IMR-90 (cell line): ENCODE measurements at regions not wholly inside any gene's neighbourhood (a gene's known extent, or its start where the extent isn't known, plus 50 kb on each side); places are given as distances from the start of the nearest gene placed in this dataset.

Source experiments
- ATAC-seq: fragments of 200-7000 bp; cut with Tn5 transposase; 2 replicates; pipeline ENCODE4 v1.9.1; 2020; ENCODE audit warnings: low read depth, mild to moderate bottlenecking, moderate library complexity
- BruUV-seq: library from RNA; stranded (reverse); fragments of 400-500 nt; replicated peaks from 2 replicates; lab custom pipeline; 2021; lab: Mats Ljungman, UMichigan
- CTCF ChIA-PET: fragments of 300-600 bp; formaldehyde crosslinking; extraction: SDS; loops from one replicate; lab custom pipeline; 2021; ENCODE audit warnings: antibody characterized with exemption; lab: Yijun Ruan, JAX
- POLR2A ChIA-PET: fragments of 300-600 bp; sonication (Branson Sonifier 250); formaldehyde crosslinking; loops from one replicate; lab custom pipeline; 2022; ENCODE audit warnings: antibody characterized with exemption; ENCODE audit not compliant: unreplicated experiment; lab: Charles Lee
- DNase-seq: peaks from one replicate; pipeline ENCODE4 v3.0.0; 2013
- H2AFZ ChIP-seq: replicated peaks from 2 replicates; pipeline ENCODE3; 2013; ENCODE audit warnings: low read length, mild to moderate bottlenecking; ENCODE audit not compliant: poor library complexity
- H2AK5ac ChIP-seq: 2 replicates; pipeline ENCODE4 v1.6.1; 2013; ENCODE audit warnings: low read depth, low read length, inconsistent platforms
- H2AK9ac ChIP-seq: replicated peaks from 2 replicates; pipeline ENCODE3; 2013; ENCODE audit warnings: mild to moderate bottlenecking, low read depth, low read length, moderate library complexity; ENCODE audit not compliant: poor library complexity
- H2BK120ac ChIP-seq: 2 replicates; pipeline ENCODE4 v1.6.1; 2013; ENCODE audit warnings: low read depth, low read length, inconsistent platforms
- H2BK15ac ChIP-seq: 3 replicates; pipeline ENCODE4 v1.6.1; 2013; ENCODE audit warnings: low read depth, low read length, inconsistent platforms
- H2BK20ac ChIP-seq: 2 replicates; pipeline ENCODE4 v1.6.1; 2013; ENCODE audit warnings: low read depth, mild to moderate bottlenecking, inconsistent platforms, low read length, moderate library complexity
- H2BK5ac ChIP-seq: 2 replicates; pipeline ENCODE4 v1.6.1; 2013; ENCODE audit warnings: mild to moderate bottlenecking, low read depth, low read length, inconsistent platforms; ENCODE audit not compliant: poor library complexity, severe bottlenecking
- H3K14ac ChIP-seq: replicated peaks from 2 replicates; pipeline ENCODE4 v1.6.1; 2013; ENCODE audit warnings: low read depth, low read length, inconsistent platforms
- H3K18ac ChIP-seq: 2 replicates; pipeline ENCODE4 v1.6.1; 2013; ENCODE audit warnings: low read depth, low read length, control low read depth
- H3K23ac ChIP-seq: 2 replicates; pipeline ENCODE4 v1.6.1; 2013; ENCODE audit warnings: low read depth, low read length, inconsistent platforms
- H3K27ac ChIP-seq: 2 replicates; pipeline ENCODE4 v1.5.1; 2013; ENCODE audit warnings: mild to moderate bottlenecking, control low read depth, low read length; ENCODE audit not compliant: insufficient read depth
- H3K27me3 ChIP-seq: 2 replicates; pipeline ENCODE4 v1.6.1; 2013; ENCODE audit warnings: low read length; ENCODE audit not compliant: control insufficient read depth, insufficient read depth
- H3K36me3 ChIP-seq: 2 replicates; pipeline ENCODE4 v1.6.1; 2013; ENCODE audit warnings: low read length, mixed read lengths; ENCODE audit not compliant: control insufficient read depth, insufficient read depth
- H3K4ac ChIP-seq: 2 replicates; pipeline ENCODE4 v1.6.1; 2013; ENCODE audit warnings: low read depth, low read length, inconsistent platforms
- H3K4me1 ChIP-seq: 2 replicates; pipeline ENCODE4 v1.6.1; 2013; ENCODE audit warnings: low read length, mixed read lengths; ENCODE audit not compliant: control insufficient read depth, insufficient read depth
- H3K4me2 ChIP-seq: 2 replicates; pipeline ENCODE4 v1.6.1; 2013; ENCODE audit warnings: low read depth, mild to moderate bottlenecking, control low read depth, low read length, moderate library complexity
- H3K4me3 ChIP-seq: 2 replicates; pipeline ENCODE4 v1.5.1; 2013; ENCODE audit warnings: low read depth, mild to moderate bottlenecking, control low read depth, low read length, moderate library complexity; ENCODE audit not compliant: insufficient read depth
- H3K56ac ChIP-seq: 2 replicates; pipeline ENCODE4 v1.6.1; 2013; ENCODE audit warnings: low read length, inconsistent platforms; ENCODE audit not compliant: insufficient read depth; ENCODE audit errors: extremely low read depth
- H3K79me1 ChIP-seq, 2 experiments: 2 replicates each; pipeline ENCODE4 v1.6.1; 2013; ENCODE audit warnings: low read length in 2 of 2, inconsistent platforms in 1 of 2, low read depth in 1 of 2
- H3K9ac ChIP-seq: 2 replicates; pipeline ENCODE4 v1.6.1; 2013; ENCODE audit warnings: low read depth, low read length, control low read depth
- H3K9me1 ChIP-seq: 2 replicates; pipeline ENCODE4 v1.6.1; 2013; ENCODE audit warnings: low read length, inconsistent platforms; ENCODE audit not compliant: insufficient read depth
- H3K9me3 ChIP-seq: 2 replicates; pipeline ENCODE4 v1.6.1; 2013; ENCODE audit warnings: low read length; ENCODE audit not compliant: control insufficient read depth, insufficient read depth
- H4K20me1 ChIP-seq: 2 replicates; pipeline ENCODE4 v1.6.1; 2013; ENCODE audit warnings: low read length, inconsistent platforms; ENCODE audit not compliant: insufficient read depth
- H4K5ac ChIP-seq: 2 replicates; pipeline ENCODE4 v1.6.1; 2013; ENCODE audit warnings: mild to moderate bottlenecking, low read depth, low read length, control low read depth
- H4K8ac ChIP-seq, 2 experiments: 2 replicates each; pipeline ENCODE4 v1.6.1; 2013; ENCODE audit warnings: low read depth in 2 of 2, low read length in 2 of 2, control low read depth in 1 of 2, inconsistent platforms in 1 of 2
- H4K91ac ChIP-seq: 2 replicates; pipeline ENCODE4 v1.6.1; 2013; ENCODE audit warnings: low read depth, low read length, inconsistent platforms; ENCODE audit not compliant: insufficient read depth
- CEBPB ChIP-seq: IDR thresholded peaks from 2 replicates; pipeline ENCODE4 v1.6.1; 2012; ENCODE audit warnings: low read depth, low read length, improper control_type of control experiment
- ELK1 ChIP-seq: fragments of 150-350 bp; IDR thresholded peaks from 2 replicates; pipeline ENCODE4 v1.6.1; 2016; ENCODE audit warnings: low read depth, mild to moderate bottlenecking, low read length, moderate library complexity, borderline replicate concordance
- MXI1 ChIP-seq: IDR thresholded peaks from 2 replicates; pipeline ENCODE4 v1.6.1; 2012; ENCODE audit warnings: low read depth, mild to moderate bottlenecking, low read length, moderate library complexity, borderline replicate concordance
- WGBS, 2 experiments: methylation state at CpG; one replicate each; pipeline versions ENCODE4 v1.1.5 to v1.1.7; 2013; ENCODE audit warnings: missing lambda C conversion rate in 2 of 2; ENCODE audit not compliant: insufficient read length in 1 of 2; ENCODE audit errors: extremely low coverage in 2 of 2; 5-methylcytosine and 5-hydroxymethylcytosine counted together
- dilution Hi-C: fragments of 300-500 bp; cut with HindIII; formaldehyde crosslinking; loops from one replicate; pipeline ENCODE4 v1.14.3; 2018; ENCODE audit warnings: low sequenced_read_pairs; ENCODE audit not compliant: unreplicated experiment
- in situ Hi-C: fragments of 300-500 bp; cut with MboI; formaldehyde crosslinking; loops from 3 replicates; pipeline ENCODE4 v1.14.3; 2019; ENCODE audit warnings: low sequenced_read_pairs, inconsistent platforms, mixed read lengths
- intact Hi-C: fragments of 100-400 bp; cut with micrococcal nuclease; formaldehyde crosslinking; loops from 2 replicates; pipeline ENCODE4 v1.10.0; 2022

- in situ Hi-C loops, result no loop called here
- Histone ChIP-seq H3K9me1 (no peaks in the 10 kb centered on the region), H3K9ac (no peak overlapping the region), H2BK120ac (no peak overlapping the region), H4K5ac (no peak overlapping the region), H2BK5ac (no peak overlapping the region), H3K4ac (no peak overlapping the region), H3K4me3 (no peak overlapping the region), H4K91ac (no peak overlapping the region), H3K27ac (no peak overlapping the region), H3K14ac (no peak overlapping the region), H3K4me1 (no peaks in the 10 kb centered on the region), H3K27me3 (no peaks in the 10 kb centered on the region), H2AK5ac (no peak overlapping the region), H2BK15ac (no peak overlapping the region), H3K56ac (no peak overlapping the region), H4K20me1 (no peaks in the 10 kb centered on the region), H2BK20ac (no peak overlapping the region), H3K9me3 (peaks cover 20% of the 10 kb centered on the region), H3K4me2 (no peak overlapping the region), H3K36me3 (no peaks in the 10 kb centered on the region), H3K23ac (no peak overlapping the region), H3K79me1 (no peaks in the 10 kb centered on the region), H4K8ac (no peak overlapping the region), H2AK9ac (no peak overlapping the region), H3K18ac (no peak overlapping the region), H2AFZ (no peak overlapping the region)
- intact Hi-C loops, result no loop called here
- ChIA-PET POLR2A (no interaction called here), CTCF (no interaction called here)
- dilution Hi-C loops, result no loop called here
- no peak for DNase-seq
- BruUV-seq, result no TSS peak
- no peak for TF ChIP-seq CEBPB
- TF ChIP-seq ELK1, result no peak
- TF ChIP-seq MXI1, result no peak
- ATAC-seq, result no peak
- WGBS, 2 experiments, result 31% methylated on average over 5 of the region's 9 CpGs; no CpG with 5 or more reads in 1 of the 2 experiments
These were observed 239.7 kb downstream of the TMEM121 start for GRCh38 chr14:105765893-105766614.
